Common myeloid progenitor, CD34-positive (primary cell): ENCODE measurements at regions not wholly inside any gene's neighbourhood (a gene's known extent, or its start where the extent isn't known, plus 50 kb on each side); places are given as distances from the start of the nearest gene placed in this dataset.

Experiments used
- CTCF ChIA-PET: fragments of 350-600 bp; sonication (Branson Sonifier 250); formaldehyde crosslinking; loops from one replicate; lab custom pipeline; 2021; ENCODE audit warnings: antibody characterized with exemption; lab: Charles Lee
- POLR2A ChIA-PET: fragments of 350-600 bp; sonication (Branson Sonifier 250); formaldehyde crosslinking; loops from one replicate; lab custom pipeline; 2021; ENCODE audit warnings: antibody characterized with exemption; lab: Charles Lee
- DNase-seq, 3 donors: peaks; one replicate each; pipeline versions ENCODE4 v3.0.0 to v3.0.0-alpha.2; 2013
- H3K27ac ChIP-seq, 2 experiments: 1 replicate in 1 of 2; 2 replicates in 1 of 2; pipeline ENCODE4 v1.7.0; 2013; ENCODE audit warnings: inconsistent platforms in 2 of 2, low read length in 2 of 2, mild to moderate bottlenecking in 2 of 2, low read depth in 1 of 2, moderate library complexity in 1 of 2; ENCODE audit not compliant: severe bottlenecking in 2 of 2, insufficient read depth in 1 of 2, poor library complexity in 1 of 2
- H3K27me3 ChIP-seq, 5 experiments: replicated peaks in 2 of 5; 1 replicate in 3 of 5; 2 replicates in 2 of 5; pipeline versions ENCODE4 v1.6.1 to v1.7.0; 2013; ENCODE audit warnings: low read length in 4 of 5, mild to moderate bottlenecking in 2 of 5, moderate library complexity in 2 of 5, inconsistent platforms in 1 of 5; ENCODE audit not compliant: insufficient read depth in 5 of 5, control insufficient read depth in 4 of 5
- H3K36me3 ChIP-seq, 4 experiments: 1 replicate in 2 of 4; 2 replicates in 2 of 4; pipeline versions ENCODE4 v1.6.1 to v1.7.0; 2013; ENCODE audit warnings: low read length in 3 of 4, control low read depth in 1 of 4, mild to moderate bottlenecking in 1 of 4; ENCODE audit not compliant: control insufficient read depth in 4 of 4, insufficient read depth in 4 of 4
- H3K4me1 ChIP-seq, 4 experiments: 1 replicate in 3 of 4; 2 replicates in 1 of 4; pipeline versions ENCODE4 v1.6.1 to v1.7.1; 2013; ENCODE audit warnings: low read length in 3 of 4, mild to moderate bottlenecking in 3 of 4, control low read depth in 1 of 4, inconsistent platforms in 1 of 4, moderate library complexity in 1 of 4; ENCODE audit not compliant: control insufficient read depth in 4 of 4, insufficient read depth in 4 of 4; ENCODE audit errors: control extremely low read depth in 1 of 4
- H3K4me3 ChIP-seq, 7 experiments: 1 replicate in 4 of 7; 2 replicates in 3 of 7; pipeline versions ENCODE4 v1.5.1 to v1.7.0; 2013; ENCODE audit warnings: mild to moderate bottlenecking in 7 of 7, low read length in 6 of 7, moderate library complexity in 6 of 7, inconsistent platforms in 2 of 7, low read depth in 2 of 7, control low read depth in 1 of 7; ENCODE audit not compliant: insufficient read depth in 4 of 7, control insufficient read depth in 1 of 7; ENCODE audit errors: extremely low read depth in 1 of 7
- H3K9me3 ChIP-seq, 5 experiments: 1 replicate in 4 of 5; 2 replicates in 1 of 5; pipeline versions ENCODE4 v1.6.1 to v1.7.1; 2013; ENCODE audit warnings: low read length in 4 of 5, mild to moderate bottlenecking in 2 of 5, inconsistent platforms in 1 of 5, low read depth in 1 of 5, moderate library complexity in 1 of 5; ENCODE audit not compliant: control insufficient read depth in 4 of 5, insufficient read depth in 2 of 5; ENCODE audit errors: control extremely low read depth in 1 of 5
- WGBS: methylation state at CpG from one replicate; pipeline ENCODE4 v1.1.5; 2013; ENCODE audit not compliant: insufficient coverage; 5-methylcytosine and 5-hydroxymethylcytosine counted together

GRCh38 chr21:38651570-38651969, 153.3 kb upstream of the ERG start:
- H3K4me1 ChIP-seq = peaks cover 0 to 11% (median 3%) of the 10 kb centered on the region in 4 experiments
- WGBS = 95% methylated on average over 6 of the region's 6 CpGs

GRCh38 chr21:38652396-38652795, 153.3 kb upstream of the ETS2 start:
- WGBS = 100% methylated on average over 5 of the region's 6 CpGs
- CTCF ChIA-PET = no interaction called here
- Histone ChIP-seq H3K4me3 (no peak overlapping the region), H3K36me3 (peaks cover 0 to 4% (median 0%) of the 10 kb centered on the region in 4 experiments), H3K27ac (no peak overlapping the region), H3K9me3 (no peaks in the 10 kb centered on the region), H3K27me3 (peaks cover 0 to 8% (median 0%) of the 10 kb centered on the region in 5 experiments), H3K4me1 (peaks cover 0 to 11% (median 3%) of the 10 kb centered on the region in 4 experiments)
- no peak for DNase-seq
- POLR2A ChIA-PET = no interaction called here

More at GRCh38 chr21:38651570-38651969, 153.3 kb upstream of the ERG start:
- H3K36me3 ChIP-seq = peaks cover 0 to 5% (median 0%) of the 10 kb centered on the region in 4 experiments
- no peak overlapping the region for H3K27ac ChIP-seq
- DNase-seq = no peak
- H3K9me3 ChIP-seq = no peaks in the 10 kb centered on the region
- CTCF ChIA-PET = no interaction called here
- POLR2A ChIA-PET = no interaction called here
- no peak overlapping the region for H3K4me3 ChIP-seq
- H3K27me3 ChIP-seq = peaks cover 0 to 8% (median 0%) of the 10 kb centered on the region in 5 experiments

DNA sequence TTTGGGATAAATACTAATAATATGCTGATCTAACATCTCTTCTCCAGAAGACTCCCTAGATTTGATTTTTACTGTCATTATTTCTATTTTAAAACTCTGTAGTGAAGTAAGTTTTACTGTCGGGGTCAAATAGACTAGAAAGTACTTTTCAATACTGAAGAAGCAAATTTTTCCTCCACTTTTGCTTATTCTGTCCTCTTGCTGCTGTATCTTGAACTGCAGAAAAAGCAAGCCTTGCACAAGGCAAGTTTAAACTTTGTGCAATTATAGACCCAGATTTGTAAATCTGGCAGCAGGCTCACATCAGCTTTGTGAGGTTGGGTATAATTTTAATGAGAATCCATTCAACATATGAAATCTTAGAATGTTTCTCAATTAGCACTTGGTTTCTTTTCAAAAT, 151.1 kb upstream of the ETS2 start:
- peaks cover 0 to 14% (median 3%) of the 10 kb centered on the region in 4 experiments for H3K4me1 ChIP-seq
- WGBS = no CpG with 5 or more reads among the region's 1 CpG
- DNase-seq = peak in 1 of 3 donors; percentile 19
- no peak overlapping the region for H3K27ac ChIP-seq
- no peaks in the 10 kb centered on the region for H3K9me3 ChIP-seq
- ChIA-PET CTCF (interaction anchor here (0.7 kb wide), 1 partner anchor 486 kb away, joined by 3 read pairs; no protein-coding TSS in a partner anchor), POLR2A (no interaction called here)
- peaks cover 0 to 4% (median 0%) of the 10 kb centered on the region in 4 experiments for H3K36me3 ChIP-seq
- no peak overlapping the region for H3K4me3 ChIP-seq
- peaks cover 0 to 16% (median 0%) of the 10 kb centered on the region in 5 experiments for H3K27me3 ChIP-seq

DNA sequence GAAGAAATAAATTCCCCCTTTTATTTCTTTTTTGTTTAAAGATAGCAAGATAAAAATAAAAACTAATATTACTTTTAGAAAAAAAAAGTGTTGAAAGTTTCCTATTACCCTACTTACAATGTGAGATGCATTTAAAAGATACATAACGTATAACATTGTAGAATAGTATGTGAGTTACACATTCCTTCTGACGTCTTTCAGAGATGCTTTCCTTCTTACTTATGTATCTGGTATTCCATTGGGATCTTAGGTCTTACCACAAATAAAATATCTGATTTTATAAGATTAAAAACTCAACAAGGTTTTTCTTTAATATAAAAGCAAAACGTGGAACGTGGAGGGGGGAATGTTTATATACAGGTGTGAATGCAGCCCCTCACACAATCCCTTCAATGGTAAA, 147.2 kb upstream of the ETS2 start:
- CTCF ChIA-PET = interaction anchor here (0.5 to 3.4 kb wide), 4 partner anchors 11 to 134 kb away, joined by 3 to 24 read pairs (median 4); no protein-coding TSS in a partner anchor
- POLR2A ChIA-PET = no interaction called here
- no CpG with 5 or more reads among the region's 4 CpGs for WGBS
- peaks cover 0 to 34% (median 21%) of the 10 kb centered on the region in 4 experiments for H3K4me1 ChIP-seq
- peaks cover 0 to 18% (median 3%) of the 10 kb centered on the region in 5 experiments for H3K27me3 ChIP-seq
- DNase-seq = no peak
- no peaks in the 10 kb centered on the region for H3K36me3 ChIP-seq
- no peaks in the 10 kb centered on the region for H3K9me3 ChIP-seq
- no peak overlapping the region for H3K4me3 ChIP-seq
- no peak overlapping the region for H3K27ac ChIP-seq

DNA sequence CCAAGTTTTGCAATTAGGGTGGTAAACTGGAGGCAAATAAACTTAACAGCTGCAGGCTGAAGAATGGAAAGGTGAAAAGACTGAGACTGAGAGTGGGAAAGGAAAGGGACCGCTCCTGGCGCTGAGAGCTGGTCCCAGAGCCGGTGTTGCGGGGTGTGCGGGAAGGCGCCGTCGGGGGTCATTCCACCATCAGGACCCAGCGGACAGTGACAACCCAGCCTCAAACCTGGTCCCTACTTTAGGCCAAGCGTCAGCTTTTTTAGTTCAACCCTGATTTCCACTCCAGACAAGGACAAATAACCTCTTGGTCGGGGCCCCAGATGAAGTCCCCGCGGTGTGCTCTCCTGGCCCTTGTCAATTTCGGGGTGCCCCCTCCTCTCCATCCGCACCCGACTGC, 145.8 kb upstream of the ETS2 start:
- CTCF ChIA-PET = interaction anchor here (0.6 to 3.4 kb wide), 5 partner anchors 10 to 157 kb away, joined by 3 to 24 read pairs (median 3); no protein-coding TSS in a partner anchor
- Histone ChIP-seq H3K27me3 (peaks cover 0 to 24% (median 3%) of the 10 kb centered on the region in 5 experiments), H3K27ac (no peak overlapping the region), H3K4me1 (peaks cover 0 to 34% (median 21%) of the 10 kb centered on the region in 4 experiments), H3K36me3 (no peaks in the 10 kb centered on the region), H3K4me3 (peak overlapping the region in 6 of 7 experiments; percentile 59 to 85 (median 76)), H3K9me3 (no peaks in the 10 kb centered on the region)
- POLR2A ChIA-PET = no interaction called here
- 24% methylated on average over 11 of the region's 16 CpGs for WGBS
- no peak for DNase-seq

GRCh38 chr21:38660333-38661196, 145.2 kb upstream of the ETS2 start:
- H3K4me1 ChIP-seq = peaks cover 0 to 33% (median 21%) of the 10 kb centered on the region in 4 experiments
- peak; percentile 41 to 81 (median 69) for DNase-seq
- under 1% methylated on average over 108 of the region's 113 CpGs for WGBS
- POLR2A ChIA-PET = interaction anchor here (0.6 kb wide), 1 partner anchor 16 kb away, joined by 3 read pairs; no protein-coding TSS in a partner anchor
- H3K4me3 ChIP-seq = peak overlapping the region; percentile 59 to 85 (median 73)
- peaks cover 0 to 20% (median 3%) of the 10 kb centered on the region in 5 experiments for H3K27me3 ChIP-seq
- no peak overlapping the region for H3K27ac ChIP-seq
- CTCF ChIA-PET = interaction anchor here (0.7 to 3.4 kb wide), 3 partner anchors 9 to 139 kb away, joined by 3 to 24 read pairs (median 6); no protein-coding TSS in a partner anchor
- H3K9me3 ChIP-seq = no peaks in the 10 kb centered on the region
- no peaks in the 10 kb centered on the region for H3K36me3 ChIP-seq
